ENCODE measurements at regions not wholly inside any gene's neighbourhood (a gene's known extent, or its start where the extent isn't known, plus 50 kb on each side); places are given as distances from the start of the nearest gene placed in this dataset.

DNA sequence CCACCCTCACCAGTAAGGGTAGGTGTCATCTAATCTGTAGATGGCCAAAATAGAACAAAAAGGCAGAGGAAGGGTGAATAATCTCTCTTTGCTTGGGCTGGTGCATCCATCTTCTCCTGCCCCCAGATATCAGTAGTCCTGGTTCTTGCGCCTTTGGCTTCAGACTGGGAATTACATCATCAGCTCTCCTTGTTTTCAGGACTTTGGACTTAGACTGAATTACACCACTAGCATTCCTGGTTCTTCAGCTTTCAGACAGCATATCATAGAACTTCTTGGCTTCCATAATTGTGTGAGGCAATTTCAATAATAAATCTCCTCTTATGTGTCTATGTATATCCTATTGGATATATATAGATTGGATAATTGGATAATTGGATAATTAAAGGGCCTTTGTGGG, 403.0 kb upstream of the USP24 start:
- no peak for TF ChIP-seq EZH2 (IDR thresholded peaks at IDR 0.05; ENCODE audit: borderline replicate concordance, low read length)
- TF ChIP-seq, protein P1, sequence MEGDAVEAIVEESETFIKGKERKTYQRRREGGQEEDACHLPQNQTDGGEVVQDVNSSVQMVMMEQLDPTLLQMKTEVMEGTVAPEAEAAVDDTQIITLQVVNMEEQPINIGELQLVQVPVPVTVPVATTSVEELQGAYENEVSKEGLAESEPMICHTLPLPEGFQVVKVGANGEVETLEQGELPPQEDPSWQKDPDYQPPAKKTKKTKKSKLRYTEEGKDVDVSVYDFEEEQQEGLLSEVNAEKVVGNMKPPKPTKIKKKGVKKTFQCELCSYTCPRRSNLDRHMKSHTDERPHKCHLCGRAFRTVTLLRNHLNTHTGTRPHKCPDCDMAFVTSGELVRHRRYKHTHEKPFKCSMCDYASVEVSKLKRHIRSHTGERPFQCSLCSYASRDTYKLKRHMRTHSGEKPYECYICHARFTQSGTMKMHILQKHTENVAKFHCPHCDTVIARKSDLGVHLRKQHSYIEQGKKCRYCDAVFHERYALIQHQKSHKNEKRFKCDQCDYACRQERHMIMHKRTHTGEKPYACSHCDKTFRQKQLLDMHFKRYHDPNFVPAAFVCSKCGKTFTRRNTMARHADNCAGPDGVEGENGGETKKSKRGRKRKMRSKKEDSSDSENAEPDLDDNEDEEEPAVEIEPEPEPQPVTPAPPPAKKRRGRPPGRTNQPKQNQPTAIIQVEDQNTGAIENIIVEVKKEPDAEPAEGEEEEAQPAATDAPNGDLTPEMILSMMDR (IDR thresholded peaks at IDR 0.05; ENCODE audit: low read length): no peak
- Histone ChIP-seq H3F3A (ENCODE audit: insufficient read depth, low read length) (no peaks in the 10 kb centered on the region), H3K4me2 (ENCODE audit: low read length) (no peak overlapping the region), H2AFZ (ENCODE audit: low read length) (no peak overlapping the region), H3K36me3 (ENCODE audit: insufficient read depth, low read length) (no peaks in the 10 kb centered on the region), H3K79me2 (ENCODE audit: insufficient read depth, low read length) (no peaks in the 10 kb centered on the region), H3K9me3 (ENCODE audit: low read length) (no peaks in the 10 kb centered on the region), H3K4me1 (ENCODE audit: insufficient read depth, low read length, severe bottlenecking) (no peaks in the 10 kb centered on the region), H3K27me3 (ENCODE audit: insufficient read depth, low read length) (no peaks in the 10 kb centered on the region), H3K4me3 (ENCODE audit: low read depth, low read length, poor library complexity, severe bottlenecking) (no peak overlapping the region), H4K20me1 (ENCODE audit: insufficient read depth, low read length) (no peaks in the 10 kb centered on the region), H3K27ac (ENCODE audit: low read depth, low read length, poor library complexity, severe bottlenecking) (no peak overlapping the region), H3K9me2 (ENCODE audit: low read depth, low read length) (no peaks in the 10 kb centered on the region), H3K9ac (ENCODE audit: low read length) (no peak overlapping the region)

DNA sequence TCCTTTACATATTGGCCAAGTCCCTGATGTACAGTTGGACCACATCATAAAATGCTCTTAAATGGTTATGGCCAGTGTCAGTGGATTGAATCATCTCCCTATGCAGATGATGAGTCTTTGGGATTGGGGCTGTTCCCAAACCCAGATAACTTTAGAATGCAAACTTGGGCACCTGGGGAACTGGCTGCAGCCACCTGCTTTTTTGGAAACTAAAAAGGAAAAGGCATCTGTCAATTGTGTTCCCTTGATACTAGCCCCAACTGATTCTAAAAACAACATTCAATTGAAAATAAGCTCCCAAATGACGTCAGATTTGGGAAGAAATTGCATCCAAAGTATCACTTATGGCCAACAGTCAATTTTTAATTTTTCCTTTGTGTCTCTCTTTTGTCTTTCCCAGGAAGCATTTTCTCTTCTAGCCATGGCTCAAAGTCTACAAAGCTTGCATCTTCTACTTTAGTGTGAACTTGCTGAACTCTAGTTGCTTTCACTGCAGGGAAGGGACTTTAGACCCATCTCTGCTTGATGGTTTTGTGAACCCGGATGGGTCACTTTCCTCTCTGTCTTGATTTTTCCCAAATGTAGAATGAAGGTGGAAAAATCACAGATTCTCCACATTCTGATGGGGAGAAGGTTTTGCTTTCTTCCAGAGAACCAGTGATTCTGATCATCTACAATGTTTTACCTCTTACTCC, 402.3 kb upstream of the USP24 start:
- Histone ChIP-seq H4K20me1 (ENCODE audit: insufficient read depth, low read length) (no peaks in the 10 kb centered on the region), H3K36me3 (ENCODE audit: insufficient read depth, low read length) (no peaks in the 10 kb centered on the region), H3K9me3 (ENCODE audit: low read length) (no peaks in the 10 kb centered on the region), H3K27ac (ENCODE audit: low read depth, low read length, poor library complexity, severe bottlenecking) (no peak overlapping the region), H3K4me1 (ENCODE audit: insufficient read depth, low read length, severe bottlenecking) (no peaks in the 10 kb centered on the region), H3F3A (ENCODE audit: insufficient read depth, low read length) (no peaks in the 10 kb centered on the region), H3K4me2 (ENCODE audit: low read length) (no peak overlapping the region), H3K9ac (ENCODE audit: low read length) (no peak overlapping the region), H2AFZ (ENCODE audit: low read length) (no peak overlapping the region), H3K79me2 (ENCODE audit: insufficient read depth, low read length) (no peaks in the 10 kb centered on the region), H3K9me2 (ENCODE audit: low read depth, low read length) (no peaks in the 10 kb centered on the region), H3K4me3 (ENCODE audit: low read depth, low read length, poor library complexity, severe bottlenecking) (no peak overlapping the region), H3K27me3 (ENCODE audit: insufficient read depth, low read length) (no peaks in the 10 kb centered on the region)
- TF ChIP-seq, protein P1 (IDR thresholded peaks at IDR 0.05; ENCODE audit: low read length): no peak
- TF ChIP-seq EZH2 (IDR thresholded peaks at IDR 0.05; ENCODE audit: borderline replicate concordance, low read length): no peak

DNA sequence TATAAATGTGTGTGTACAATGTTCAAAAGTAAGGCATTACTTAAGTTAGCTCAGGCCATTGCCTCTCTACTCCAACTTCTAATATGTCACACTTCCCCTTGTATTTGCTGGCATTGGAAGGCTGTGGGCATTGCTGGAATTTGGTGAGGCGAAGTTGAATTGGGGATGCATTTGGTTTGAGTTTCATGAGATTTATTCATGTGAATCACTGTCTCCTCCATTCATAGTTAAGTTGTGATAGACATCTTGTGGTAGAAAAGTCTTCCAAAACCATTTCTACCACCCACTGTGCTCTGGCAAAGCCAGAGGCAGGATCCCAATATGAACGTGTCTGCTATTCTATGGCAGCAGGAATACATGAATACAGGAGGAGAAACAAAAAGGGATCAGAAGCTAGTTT, 397.8 kb upstream of the USP24 start:
- Histone ChIP-seq H3K9me2 (ENCODE audit: low read depth, low read length) (no peaks in the 10 kb centered on the region), H4K20me1 (ENCODE audit: insufficient read depth, low read length) (no peaks in the 10 kb centered on the region), H3K27ac (ENCODE audit: low read depth, low read length, poor library complexity, severe bottlenecking) (no peak overlapping the region), H3K4me1 (ENCODE audit: insufficient read depth, low read length, severe bottlenecking) (no peaks in the 10 kb centered on the region), H3K27me3 (ENCODE audit: insufficient read depth, low read length) (no peaks in the 10 kb centered on the region), H3K9me3 (ENCODE audit: low read length) (no peaks in the 10 kb centered on the region), H3K79me2 (ENCODE audit: insufficient read depth, low read length) (no peaks in the 10 kb centered on the region), H3F3A (ENCODE audit: insufficient read depth, low read length) (no peaks in the 10 kb centered on the region), H3K4me2 (ENCODE audit: low read length) (no peak overlapping the region), H3K9ac (ENCODE audit: low read length) (no peak overlapping the region), H3K36me3 (ENCODE audit: insufficient read depth, low read length) (no peaks in the 10 kb centered on the region), H3K4me3 (ENCODE audit: low read depth, low read length, poor library complexity, severe bottlenecking) (no peak overlapping the region), H2AFZ (ENCODE audit: low read length) (no peak overlapping the region)
- TF ChIP-seq, protein P1 (IDR thresholded peaks at IDR 0.05; ENCODE audit: low read length): no peak
- no peak for TF ChIP-seq EZH2 (IDR thresholded peaks at IDR 0.05; ENCODE audit: borderline replicate concordance, low read length)
